ENCODE measurements at regions not wholly inside any gene's neighbourhood (a gene's known extent, or its start where the extent isn't known, plus 50 kb on each side); places are given as distances from the start of the nearest gene placed in this dataset.
"Not testable (repeated sequence)": the region's sequence is repeated elsewhere in the genome, so short reads cannot be mapped to it uniquely, and the experiment has no call there.

DNA sequence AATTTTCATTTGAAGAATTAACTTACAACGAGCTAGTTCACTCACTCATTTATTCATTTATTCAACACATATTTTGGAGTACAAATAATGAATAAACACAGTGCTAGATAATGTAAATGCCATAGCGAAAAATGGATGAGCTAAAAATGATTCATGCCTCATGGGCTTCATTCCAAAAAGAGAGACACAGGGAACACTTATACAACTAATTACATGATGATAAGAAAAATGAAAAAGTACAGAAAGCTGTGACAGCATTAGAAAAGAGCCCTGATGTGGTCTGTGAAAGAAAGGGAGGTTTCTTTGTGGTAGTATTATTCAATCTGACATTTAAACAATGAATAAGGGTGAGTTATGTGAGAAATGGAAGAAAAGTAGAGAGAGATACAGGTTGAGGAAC, 726.4 kb downstream of the AMY1C start:
- DNase-seq: no peak

DNA sequence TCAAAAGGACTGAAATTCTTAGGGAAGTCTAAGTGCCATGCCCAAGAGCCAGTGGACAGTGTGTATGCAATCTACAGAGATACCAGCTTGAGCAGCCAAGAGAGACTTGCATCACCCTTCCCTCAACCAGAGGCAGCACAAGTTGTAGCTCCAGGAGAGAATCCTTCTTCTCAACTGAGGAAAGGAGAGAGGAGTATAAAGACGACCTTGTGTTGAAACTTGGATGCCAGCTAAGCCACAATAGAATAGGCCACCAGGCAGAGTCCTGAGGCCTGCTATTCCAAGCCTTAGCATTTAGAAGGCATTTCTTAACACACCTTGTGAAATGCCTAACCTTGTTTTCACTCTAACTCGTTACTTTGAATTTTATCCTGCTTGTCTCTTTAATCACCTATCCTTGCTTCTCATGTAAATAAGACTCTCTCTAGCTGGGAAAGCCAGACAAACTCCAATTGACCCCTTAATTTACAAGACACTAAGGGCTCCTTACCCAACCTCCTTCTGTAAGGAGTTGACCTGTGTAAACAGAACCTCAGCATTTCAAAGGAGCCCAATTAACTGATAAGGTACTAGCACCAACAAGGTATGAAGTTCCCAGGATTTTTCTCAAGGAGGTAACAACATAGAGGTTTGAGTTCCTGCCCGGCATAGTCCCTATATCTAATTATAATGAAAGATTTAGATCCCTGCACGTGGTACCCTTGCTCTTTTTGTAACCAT, 738.8 kb downstream of the AMY1C start:
- DNase-seq: no peak

DNA sequence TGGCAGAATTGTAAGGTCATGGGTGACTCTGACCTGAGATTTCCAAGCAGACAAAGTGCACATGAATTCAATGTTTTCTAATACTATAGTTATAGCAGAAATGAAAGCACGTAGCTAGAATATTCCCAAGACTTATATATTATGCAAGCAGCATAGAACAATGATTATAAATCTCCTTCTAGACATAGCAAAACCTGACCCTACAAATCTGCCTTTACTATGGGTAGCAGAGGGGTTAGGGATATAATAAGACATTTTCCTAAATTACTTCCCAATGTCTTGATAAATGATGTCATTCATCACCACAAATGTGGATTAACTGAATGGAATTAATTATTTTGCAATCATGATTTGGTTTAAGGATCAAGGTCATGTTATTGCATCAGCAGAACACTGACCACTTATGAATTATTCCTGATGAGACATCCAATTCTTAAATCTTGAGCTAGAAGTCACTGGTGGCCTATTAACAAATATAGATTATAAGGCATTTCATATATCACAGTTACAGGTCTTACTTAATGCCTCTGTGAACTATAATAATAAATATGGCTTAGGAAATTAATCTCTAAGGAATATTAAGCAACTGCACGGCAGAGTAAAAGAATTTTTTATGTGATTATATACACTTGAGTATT, 776.6 kb downstream of the AMY1C start:
- DNase-seq: no peak

DNA sequence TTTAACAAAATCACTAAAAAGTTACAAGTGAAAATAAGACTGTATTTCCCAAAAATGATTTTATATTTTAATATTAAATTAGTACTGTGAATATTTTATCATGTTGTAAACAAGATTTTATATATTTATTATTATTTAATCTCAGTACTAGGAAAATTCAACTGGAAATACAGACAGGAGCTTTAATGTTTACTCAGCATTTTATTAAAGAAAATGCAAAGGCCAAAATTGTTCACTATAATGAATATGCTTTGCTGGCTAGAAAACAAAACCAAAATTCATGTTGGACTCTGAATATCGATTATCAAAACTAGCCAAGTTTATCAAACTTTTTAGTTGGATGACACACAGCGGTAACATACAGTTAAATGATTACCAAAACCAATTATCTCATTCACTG, 782.3 kb downstream of the AMY1C start:
- no peak for DNase-seq

DNA sequence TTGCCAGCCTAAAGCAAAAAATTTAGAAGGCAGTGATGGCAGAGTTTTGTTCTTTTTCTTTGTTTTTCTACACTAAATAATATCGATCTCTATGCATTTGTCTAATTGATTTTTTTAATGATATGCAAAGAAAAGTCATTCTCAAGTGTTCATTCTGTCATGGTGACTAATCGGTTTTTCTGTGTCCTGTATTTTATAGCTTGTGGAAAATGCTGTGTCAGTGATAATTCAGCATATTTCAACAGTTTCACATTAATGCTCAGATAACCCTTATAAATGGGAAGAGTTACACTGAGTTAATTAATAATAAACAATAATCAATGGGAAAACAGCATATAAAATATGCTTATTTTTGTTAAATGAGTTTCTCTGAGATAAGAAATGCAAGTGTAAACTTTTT, 824.9 kb downstream of the AMY1C start:
- DNase-seq: no peak

DNA sequence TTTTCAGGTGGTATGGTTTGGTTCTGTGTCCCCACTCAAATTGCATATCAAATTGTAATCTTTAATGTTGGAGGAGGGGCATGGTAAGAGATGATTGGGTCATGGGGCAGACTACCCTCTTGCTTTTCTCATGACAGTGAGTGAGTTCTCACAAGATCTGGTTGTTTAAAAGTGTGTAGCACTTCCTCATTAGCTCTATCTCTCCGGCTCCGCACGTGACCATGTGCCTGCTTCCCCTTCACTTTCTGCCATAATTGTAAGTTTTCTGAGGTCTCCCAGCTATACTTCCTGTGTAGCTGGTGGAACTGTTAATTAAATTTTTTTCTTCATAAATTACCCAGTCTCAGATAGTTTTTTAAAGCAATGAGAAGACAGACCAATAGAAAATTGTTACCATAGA, 843.2 kb downstream of the AMY1C start:
- DNase-seq: no peak

DNA sequence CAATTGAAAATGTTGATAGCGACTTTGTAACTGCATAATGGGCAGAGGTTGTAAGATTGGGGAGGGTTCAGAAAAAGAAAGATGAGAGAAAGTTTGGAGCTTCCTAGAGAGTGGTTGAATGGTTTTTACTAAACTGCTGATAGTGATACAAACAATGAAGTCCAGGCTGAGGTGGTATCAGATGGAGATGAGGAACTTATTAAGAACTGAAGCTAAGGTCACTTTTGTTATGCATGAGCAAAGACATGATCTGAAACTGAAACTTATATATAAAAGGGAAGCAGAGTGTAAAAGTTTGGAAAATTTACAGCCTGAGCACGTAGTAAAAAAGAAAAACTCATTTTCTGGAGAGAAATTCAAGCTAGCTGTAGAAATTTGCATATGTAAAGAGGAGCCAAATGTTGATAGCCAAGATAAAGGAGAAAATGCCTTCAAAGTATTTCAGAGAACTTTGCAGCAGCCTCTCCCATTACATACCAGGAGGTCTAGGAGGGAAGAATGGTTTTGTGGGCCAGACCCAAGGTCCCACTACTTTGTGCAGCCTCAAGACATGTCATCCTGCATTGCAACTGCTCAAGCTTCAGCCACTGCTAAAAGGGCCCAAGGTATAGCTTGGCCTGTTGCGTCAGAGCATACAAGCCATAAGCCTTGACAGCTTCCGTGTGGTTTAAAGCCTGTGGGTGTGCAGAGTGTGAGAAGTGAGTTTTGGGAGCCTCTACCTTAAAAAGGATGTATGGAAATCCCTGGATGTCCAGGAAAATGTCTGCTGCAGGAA, 843.9 kb downstream of the AMY1C start:
- no peak for DNase-seq

DNA sequence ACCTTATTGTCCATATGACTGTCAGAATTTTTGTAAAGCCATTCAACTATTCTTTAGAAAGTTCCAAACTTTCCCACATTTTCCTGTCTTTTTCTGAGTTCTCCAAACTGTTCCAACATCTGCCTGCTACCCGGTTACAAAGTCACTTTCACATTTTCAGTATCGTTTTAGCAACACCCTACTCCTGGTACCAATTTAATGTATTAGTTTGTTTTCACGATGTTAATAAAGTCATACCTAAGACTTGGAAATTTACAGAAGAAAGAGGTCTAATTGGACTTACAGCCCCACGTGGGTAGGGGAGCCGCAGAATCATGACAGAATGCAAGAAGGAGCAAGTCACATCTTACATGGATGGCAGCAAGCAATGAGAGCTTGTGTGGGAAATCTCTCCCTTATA, 867.8 kb downstream of the AMY1C start:
- no peak for DNase-seq

DNA sequence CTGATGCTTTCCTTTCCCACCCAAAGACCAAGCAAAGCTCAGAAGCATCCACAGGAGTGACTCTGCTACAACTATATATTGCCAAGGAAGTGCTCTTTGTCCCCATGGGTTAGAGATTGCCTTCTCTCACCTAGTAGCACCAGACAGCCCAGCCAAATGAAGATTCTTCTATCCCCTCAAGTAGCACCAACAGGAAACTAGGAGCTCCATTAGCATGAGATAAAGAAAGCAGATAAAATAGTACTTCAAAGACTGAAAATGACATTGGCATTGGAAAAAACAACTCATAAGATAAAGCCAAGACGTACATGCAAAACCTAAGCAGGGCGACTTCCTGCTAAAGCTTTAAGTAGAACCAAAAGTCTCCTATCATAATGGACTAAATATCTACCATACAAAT, 871.5 kb downstream of the AMY1C start:
- no peak for DNase-seq

DNA sequence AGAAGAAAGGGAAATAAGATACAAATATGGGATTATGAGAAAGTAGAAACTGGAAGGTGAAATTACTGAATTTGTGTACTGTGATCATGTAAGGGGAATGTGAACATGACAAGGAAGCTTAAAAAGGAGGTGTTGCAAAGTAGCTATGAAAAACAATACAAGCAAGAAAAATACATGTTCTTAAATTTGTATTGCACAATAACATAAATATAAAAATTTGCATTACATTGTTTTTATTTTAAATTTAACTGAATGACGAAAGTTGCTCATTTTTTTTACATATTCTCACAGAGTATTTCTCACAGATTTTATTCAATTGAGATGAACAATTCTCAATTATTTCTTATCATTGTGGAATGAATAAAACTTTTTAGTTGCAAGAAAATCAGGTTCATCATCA, 874.8 kb downstream of the AMY1C start:
- no peak for DNase-seq

DNA sequence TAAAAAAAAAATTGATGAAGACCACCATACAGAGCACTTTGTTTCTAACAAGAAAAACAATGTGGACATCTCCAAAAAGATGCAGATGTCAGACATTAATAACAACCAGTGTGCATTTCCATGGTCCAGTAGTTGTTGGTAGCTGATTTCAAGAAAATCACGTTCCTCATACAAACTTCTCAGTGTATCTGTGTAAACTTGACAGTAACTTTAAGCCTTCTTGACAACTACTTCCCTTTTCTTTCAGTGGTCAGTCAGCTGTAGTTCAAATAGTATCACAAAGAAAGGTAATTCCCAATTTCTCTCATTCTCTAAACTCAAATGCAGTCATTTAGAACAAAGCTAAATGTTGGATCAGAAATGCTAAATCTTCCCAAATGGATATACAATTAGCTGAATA, 879.9 kb downstream of the AMY1C start:
- no peak for DNase-seq

DNA sequence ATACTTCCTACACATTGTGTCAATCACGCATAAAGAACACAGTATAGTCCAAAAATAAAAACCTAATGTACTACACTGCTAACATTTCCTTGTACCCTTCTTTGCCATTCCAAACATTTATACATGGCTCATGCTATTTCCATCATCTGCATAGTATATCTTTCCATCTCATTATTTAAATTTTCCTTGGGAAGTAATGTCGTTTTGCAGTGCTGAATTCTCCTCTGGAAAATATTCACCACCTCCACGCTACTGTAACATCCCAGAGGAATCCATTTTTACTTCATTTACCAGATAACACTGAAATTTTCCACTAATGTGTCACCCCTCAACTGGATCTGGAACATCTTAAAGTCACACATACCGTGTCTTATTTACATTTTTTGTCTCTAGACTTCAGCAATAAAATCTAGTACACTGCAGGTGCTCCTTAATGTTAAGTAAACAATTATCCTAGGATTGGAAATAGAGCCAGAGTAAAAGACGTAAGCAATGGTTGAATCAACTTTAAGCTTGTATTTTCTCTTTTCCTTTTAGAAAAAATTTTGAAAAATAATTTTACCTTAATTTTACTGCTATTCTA, 881.0 kb downstream of the AMY1C start:
- no peak for DNase-seq

DNA sequence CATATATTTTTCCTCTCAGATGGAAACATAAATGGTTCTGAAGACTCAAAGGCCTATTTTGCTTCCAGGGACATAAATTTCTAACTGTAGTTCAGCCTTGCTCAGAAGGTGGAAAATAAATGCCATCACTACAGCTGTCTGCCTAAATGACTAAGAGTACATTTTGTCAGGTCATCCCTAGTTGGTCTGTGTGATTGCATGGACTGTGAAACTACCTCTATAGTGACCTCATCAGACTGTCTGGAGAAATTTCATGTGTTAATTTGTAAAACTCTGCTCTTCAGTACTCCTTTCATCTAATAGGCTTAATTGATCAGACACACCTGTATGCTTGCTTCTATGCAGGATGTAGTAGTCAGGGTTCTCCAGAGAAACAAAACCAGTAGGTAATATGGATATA, 886.9 kb downstream of the AMY1C start:
- no peak for DNase-seq

DNA sequence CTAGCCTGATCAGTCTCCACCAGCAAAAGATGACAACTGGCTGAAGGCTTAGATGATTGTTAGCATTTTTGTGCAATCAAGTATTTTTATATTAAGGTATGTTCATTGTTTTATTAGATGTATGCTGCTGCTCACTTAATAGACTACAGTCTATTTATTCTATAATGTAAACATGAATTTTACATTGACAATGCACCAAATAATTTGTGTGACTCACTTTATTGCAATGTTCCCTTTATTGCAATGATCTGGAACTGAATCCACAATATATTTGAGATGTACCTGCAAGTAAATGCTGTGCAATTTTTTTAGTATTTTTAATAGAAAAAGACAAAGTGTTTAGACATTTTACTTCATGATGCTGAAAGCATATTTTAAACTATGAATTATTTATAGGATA, 896.5 kb downstream of the AMY1C start:
- DNase-seq: no peak

DNA sequence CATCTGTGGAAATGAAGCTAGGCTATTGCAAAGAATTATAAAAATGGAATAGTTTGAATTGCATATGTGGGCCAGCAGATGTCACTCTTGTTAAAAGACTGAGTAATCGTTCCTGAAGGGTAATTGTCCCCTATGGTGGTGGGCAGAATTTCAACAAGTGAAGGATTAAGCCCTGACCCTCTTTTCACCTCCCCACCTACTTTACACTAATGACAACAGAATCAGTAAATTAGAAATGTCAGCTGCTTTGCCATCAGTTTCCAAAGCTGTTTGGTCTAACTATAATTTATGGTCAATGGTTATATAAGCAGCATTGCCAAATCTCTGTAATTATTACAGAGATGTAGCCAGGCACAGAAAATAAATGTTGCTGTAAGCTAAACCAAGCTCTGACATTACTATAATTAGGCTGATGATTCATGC, 898.6 kb downstream of the AMY1C start:
- DNase-seq: peak; percentile 10

DNA sequence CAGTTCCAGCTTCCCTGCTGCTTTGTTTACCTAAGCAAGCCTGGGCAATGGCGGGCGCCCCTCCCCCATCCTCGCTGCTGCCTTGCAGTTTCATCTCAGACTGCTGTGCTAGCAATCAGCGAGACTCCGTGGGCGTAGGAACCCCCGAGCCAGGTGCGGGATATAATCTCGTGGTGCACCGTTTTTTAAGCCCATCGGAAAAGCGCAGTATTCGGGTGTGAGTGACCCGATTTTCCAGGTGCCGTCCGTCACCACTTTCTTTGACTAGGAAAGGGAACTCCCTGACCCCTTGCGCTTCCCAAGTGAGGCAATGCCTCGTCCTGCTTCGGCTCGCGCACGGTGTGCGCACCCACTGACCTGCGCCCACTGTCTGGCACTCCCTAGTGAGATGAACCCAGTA, 914.7 kb downstream of the AMY1C start:
- DNase-seq: not testable (repeated sequence)

DNA sequence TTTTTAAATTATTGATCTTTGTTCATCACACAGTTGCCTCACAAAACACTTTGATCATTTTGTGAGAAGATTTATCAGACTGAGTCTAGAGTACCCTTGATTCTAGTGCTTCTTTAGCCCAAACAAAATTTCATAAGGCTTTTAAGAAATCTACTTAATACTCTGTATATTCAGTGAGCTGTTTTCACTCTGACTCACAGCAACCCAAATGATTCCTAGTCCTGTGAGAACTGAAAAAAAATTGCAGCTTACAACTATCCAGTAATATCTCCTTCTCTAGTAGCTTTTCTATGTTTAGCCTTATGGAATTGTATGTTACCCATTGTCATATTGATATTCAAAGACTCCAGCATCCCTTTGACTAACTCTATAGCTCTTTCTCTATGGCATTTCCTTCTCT, 915.6 kb downstream of the AMY1C start:
- no peak for DNase-seq

DNA sequence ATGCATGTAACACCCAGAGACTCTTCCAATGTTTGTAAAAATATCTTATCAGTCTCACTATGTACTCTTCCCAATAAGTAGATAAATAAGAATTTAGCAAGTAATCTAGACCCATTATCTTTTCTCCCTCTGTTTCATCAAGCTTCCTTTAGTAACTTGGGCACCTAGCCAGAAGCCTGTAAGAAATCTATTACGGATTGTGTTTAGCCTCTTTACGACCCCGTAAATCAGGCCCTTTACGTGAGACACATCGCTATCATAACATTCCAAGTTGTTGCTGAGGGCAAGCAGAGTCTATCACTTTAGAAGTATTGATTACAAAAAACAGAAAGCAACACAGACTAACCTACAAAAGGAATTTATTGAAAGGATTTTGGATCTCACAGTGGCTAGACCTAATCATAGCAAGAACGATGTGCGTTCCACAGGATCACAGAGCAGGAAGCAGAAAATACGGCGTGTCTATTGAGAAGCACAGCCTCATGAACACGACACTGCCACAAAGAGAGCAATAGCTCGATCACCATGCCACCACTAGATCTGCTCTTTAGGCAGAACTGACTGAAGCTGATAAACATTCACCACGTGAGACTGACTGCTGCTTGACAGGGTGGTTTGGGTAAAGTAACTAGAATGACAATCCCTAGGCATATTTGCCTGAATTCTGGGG, 922.1 kb downstream of the AMY1C start:
- no peak for DNase-seq

DNA sequence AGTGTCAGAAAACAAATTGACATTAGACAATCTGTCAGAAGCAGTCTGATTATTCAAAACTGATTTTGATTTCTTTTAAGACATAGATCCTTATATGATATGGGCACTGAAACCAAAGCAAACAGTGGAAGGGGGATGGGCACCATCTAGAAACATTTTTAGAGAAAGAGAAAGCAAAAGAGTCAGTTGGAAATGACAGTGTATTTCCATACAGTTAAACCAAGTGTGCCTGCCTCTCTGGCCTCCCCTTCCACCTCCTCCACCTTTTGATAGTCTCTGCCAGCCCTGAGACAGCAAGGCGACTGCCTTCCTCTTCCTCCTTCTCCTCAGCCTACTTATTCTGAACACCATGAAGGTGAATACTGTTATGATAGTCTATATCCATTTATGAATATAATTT, 949.7 kb downstream of the AMY1C start:
- DNase-seq: no peak

DNA sequence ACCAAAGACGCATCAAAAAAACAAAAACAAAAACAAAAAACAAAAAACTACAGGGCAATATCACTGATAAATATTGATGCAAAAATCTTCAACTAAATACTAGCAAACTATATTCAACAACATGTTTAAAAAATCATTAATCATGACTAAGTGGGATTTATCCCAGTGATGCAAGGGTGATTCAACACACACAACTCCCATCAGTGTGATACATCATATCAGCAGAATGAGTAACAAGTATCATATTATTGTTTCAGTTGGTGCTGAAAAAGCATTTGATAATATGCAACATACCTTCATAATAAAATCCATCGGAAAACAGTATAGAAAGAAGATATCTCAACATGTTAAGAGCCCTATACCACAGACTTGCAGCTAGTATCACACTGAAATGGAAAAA, 953.0 kb downstream of the AMY1C start:
- DNase-seq: no peak

DNA sequence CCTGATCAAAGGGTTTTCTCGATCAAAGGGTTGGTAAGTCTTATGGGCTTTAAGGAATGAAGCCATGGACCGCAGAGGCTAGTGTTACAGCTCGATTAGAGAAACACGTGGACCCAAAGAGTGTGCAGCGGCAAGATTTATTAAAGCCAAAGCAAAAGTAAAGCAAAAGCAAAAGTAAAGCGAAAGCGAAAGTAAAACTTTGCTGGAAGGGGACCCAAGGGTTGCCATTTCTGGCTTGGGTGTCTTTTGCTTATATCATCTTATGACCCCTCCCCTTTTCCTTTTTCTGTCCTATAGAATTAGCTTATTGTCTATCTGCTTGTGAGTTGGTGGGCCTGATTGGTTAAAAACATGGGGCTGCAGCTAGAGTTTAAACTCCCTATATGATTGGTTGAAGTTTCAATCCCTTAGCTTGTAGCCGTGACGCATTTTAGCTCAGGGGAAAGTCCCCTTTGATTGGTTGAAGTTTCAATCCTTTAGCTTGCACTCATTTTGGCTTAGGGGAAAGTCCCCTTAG, 957.0 kb downstream of the AMY1C start:
- DNase-seq: peak; percentile 86

DNA sequence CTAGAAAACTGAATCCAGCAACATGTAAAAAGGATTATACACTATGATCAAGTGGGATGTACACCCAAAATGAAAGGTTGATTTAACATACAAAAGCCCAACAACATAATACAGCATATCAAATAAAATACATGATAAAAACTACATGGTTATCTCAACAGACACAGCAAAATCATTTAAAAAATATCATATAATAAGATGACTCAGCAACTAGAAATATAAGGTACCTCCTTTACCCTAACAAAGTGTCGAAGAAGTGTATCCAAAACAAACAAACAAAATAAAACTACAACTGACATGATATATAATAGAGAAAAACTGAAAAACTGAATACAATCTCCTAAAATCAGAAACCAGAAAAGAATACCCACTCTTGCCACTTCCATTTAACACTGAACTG, 969.1 kb downstream of the AMY1C start:
- no peak for DNase-seq

DNA sequence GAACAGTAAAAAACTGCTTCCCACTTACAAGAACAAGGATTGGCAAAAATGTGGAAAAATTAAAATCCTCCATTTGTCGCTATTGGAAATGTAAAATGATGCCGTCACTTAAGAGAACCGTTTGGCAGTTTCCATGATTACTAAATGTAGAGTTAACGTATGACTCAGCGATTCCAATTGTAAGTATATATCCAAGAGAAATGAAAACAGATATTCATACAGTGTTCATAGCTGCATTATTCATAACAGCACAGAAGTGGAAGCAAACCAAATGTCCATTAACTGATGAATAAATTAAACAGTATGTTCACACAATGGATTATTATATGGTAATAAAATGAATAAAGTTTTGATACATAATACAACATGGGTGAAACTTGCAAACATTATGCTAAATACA, 971.0 kb downstream of the AMY1C start:
- no peak for DNase-seq

All from NCI-H2029 (cell line).